ENCODE measurements at regions not wholly inside any gene's neighbourhood (a gene's known extent, or its start where the extent isn't known, plus 50 kb on each side); places are given as distances from the start of the nearest gene placed in this dataset.

GRCh38 chr13:90680826-90681225, 666.7 kb upstream of the MIR17HG start:
- TF ChIP-seq CTCF (conservative IDR thresholded peaks at IDR 0.05) (no peak), EZH2 (IDR thresholded peaks at IDR 0.05; ENCODE audit: low read depth) (no peak)
